Karpas-422 (cell line): ENCODE measurements at regions not wholly inside any gene's neighbourhood (a gene's known extent, or its start where the extent isn't known, plus 50 kb on each side); places are given as distances from the start of the nearest gene placed in this dataset.

Experiments
- DNase-seq: peaks from one replicate; pipeline ENCODE4 v3.0.0-alpha.2; 2015
- H2AFZ ChIP-seq: fragments of 200-600 bp; sonication (generic); 2 replicates; pipeline ENCODE4 v1.6.1; 2014; ENCODE audit warnings: antibody characterized with exemption, low read length, mixed read lengths
- H3K27ac ChIP-seq: fragments of 200-600 bp; sonication (generic); 2 replicates; pipeline ENCODE4 v1.5.1; 2014; ENCODE audit warnings: mild to moderate bottlenecking, low read length, moderate library complexity
- H3K27me3 ChIP-seq: fragments of 200-600 bp; sonication (generic); 2 replicates; pipeline ENCODE4 v1.6.1; 2014; ENCODE audit warnings: low read length, mixed read lengths
- H3K36me3 ChIP-seq: fragments of 200-600 bp; sonication (generic); 2 replicates; pipeline ENCODE4 v1.6.1; 2014; ENCODE audit warnings: low read length, mixed read lengths; ENCODE audit not compliant: insufficient read depth
- H3K4me1 ChIP-seq: fragments of 200-600 bp; sonication (generic); 2 replicates; pipeline ENCODE4 v1.6.1; 2014; ENCODE audit warnings: mild to moderate bottlenecking, low read length, mixed read lengths
- H3K4me2 ChIP-seq: fragments of 200-600 bp; sonication (generic); 2 replicates; pipeline ENCODE4 v1.6.1; 2014; ENCODE audit warnings: low read length, low read depth, mild to moderate bottlenecking; ENCODE audit not compliant: poor library complexity, severe bottlenecking
- H3K4me3 ChIP-seq: fragments of 200-600 bp; sonication (generic); 2 replicates; pipeline ENCODE4 v1.5.1; 2014; ENCODE audit warnings: mild to moderate bottlenecking, antibody characterized with exemption, low read length, mixed read lengths
- H3K79me2 ChIP-seq: fragments of 200-600 bp; sonication (generic); 2 replicates; pipeline ENCODE4 v1.6.1; 2014; ENCODE audit warnings: mild to moderate bottlenecking, low read length, mixed read lengths
- H3K9ac ChIP-seq: fragments of 200-600 bp; sonication (generic); 2 replicates; pipeline ENCODE4 v1.6.0; 2014; ENCODE audit warnings: low read length
- H3K9me2 ChIP-seq: fragments of 200-600 bp; sonication (generic), shearing (Covaris generic); replicated peaks from 2 replicates; pipeline ENCODE4 v1.6.0; 2014; ENCODE audit warnings: mild to moderate bottlenecking, low read length, moderate library complexity; ENCODE audit not compliant: insufficient read depth
- H3K9me3 ChIP-seq: fragments of 300-700, 200-600 bp; sonication (generic); 2 replicates; pipeline ENCODE4 v1.6.1; 2014; ENCODE audit warnings: low read length, mixed read lengths
- H4K20me1 ChIP-seq: fragments of 200-600 bp; sonication (generic); 2 replicates; pipeline ENCODE4 v1.6.1; 2014; ENCODE audit warnings: mild to moderate bottlenecking, antibody characterized with exemption, low read length, low read depth; ENCODE audit not compliant: insufficient read depth

DNA sequence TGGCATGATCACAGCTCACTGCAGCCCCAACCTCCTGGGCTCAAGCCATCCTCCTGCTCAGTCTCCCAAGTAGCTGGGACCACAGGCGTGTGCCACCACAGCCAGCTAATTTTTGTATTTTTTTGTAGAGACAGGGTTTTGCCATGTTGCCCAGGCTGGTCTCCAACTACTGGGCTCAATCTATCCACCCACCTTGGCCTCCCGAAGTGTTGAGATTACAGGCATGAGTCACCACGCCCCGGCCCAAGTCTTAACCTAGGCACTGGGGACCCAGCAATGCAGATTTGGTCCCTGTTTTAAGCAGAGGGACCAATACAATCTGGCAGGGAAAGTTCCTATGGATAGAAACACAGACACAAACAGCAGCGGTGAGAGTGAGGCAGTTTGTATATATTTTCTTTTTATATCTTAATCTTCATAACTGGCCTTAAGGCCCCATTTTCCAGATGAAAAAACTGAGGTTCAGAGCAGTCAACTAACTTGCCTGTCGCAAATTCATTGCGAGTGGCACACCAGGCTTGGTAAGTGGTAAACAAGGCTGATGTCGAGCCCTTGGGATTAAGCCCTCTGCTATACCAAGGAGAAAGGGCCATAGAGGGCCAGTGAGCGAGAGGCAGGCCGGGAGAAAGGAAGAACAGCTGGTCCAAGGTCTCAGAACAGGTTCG, 77.8 kb upstream of the TINAGL1 start:
- Histone ChIP-seq H3K27me3 (no peaks in the 10 kb centered on the region), H3K79me2 (no peaks in the 10 kb centered on the region), H3K4me2 (no peak overlapping the region), H3K9ac (no peak overlapping the region), H3K4me1 (peaks cover 8% of the 10 kb centered on the region), H3K9me2 (no peaks in the 10 kb centered on the region), H4K20me1 (no peaks in the 10 kb centered on the region), H3K27ac (no peak overlapping the region), H3K4me3 (no peak overlapping the region), H2AFZ (no peak overlapping the region), H3K36me3 (no peaks in the 10 kb centered on the region), H3K9me3 (no peaks in the 10 kb centered on the region)
- DNase-seq, result no peak

DNA sequence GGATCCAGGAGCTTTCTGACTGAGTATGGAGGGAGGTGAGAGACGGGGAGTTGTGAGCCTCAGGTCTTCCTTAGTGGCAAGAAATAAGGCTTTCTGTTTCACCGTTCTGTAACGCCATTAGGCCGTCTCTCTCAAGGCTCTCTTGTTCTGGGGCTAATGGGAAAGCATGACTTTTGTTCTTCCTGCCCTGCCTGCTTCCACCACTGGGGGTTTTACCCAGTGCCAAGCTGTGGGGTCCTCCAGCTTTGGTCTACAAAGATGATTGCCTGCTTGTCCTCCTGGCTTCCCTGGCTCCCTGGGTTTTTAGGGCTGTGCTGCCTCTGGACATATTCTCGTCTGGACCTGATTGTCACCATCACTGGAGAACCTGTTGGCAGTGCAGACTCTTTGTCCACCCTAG, 74.8 kb upstream of the TINAGL1 start:
- Histone ChIP-seq H2AFZ (no peak overlapping the region), H3K79me2 (no peaks in the 10 kb centered on the region), H3K27me3 (no peaks in the 10 kb centered on the region), H3K9ac (no peak overlapping the region), H4K20me1 (no peaks in the 10 kb centered on the region), H3K9me2 (no peaks in the 10 kb centered on the region), H3K4me1 (no peaks in the 10 kb centered on the region), H3K4me3 (no peak overlapping the region), H3K4me2 (no peak overlapping the region), H3K9me3 (no peaks in the 10 kb centered on the region), H3K36me3 (no peaks in the 10 kb centered on the region), H3K27ac (no peak overlapping the region)
- no peak for DNase-seq

DNA sequence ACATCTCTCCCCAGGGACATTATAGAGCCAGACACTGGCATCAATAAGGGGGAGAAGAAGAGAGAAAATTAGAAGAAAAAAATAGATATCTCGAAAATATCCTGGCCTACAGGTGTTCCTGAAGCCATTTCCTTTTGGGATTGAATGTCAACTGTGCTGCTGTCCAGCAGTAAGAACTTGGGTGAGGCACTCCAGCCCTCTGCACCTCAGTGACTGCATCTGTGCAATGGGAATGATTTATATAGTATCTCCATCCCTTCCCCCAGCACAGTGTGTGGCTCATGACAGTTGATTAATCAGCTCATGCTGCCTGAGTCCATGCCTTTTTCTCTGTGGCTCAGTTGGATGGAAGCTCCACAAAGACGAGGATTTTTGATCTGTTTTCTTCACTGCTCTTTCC, 74.1 kb upstream of the TINAGL1 start:
- no peaks in the 10 kb centered on the region for H3K79me2 ChIP-seq
- DNase-seq, result no peak
- H3K9me3 ChIP-seq, result no peaks in the 10 kb centered on the region
- H3K27ac ChIP-seq, result no peak overlapping the region
- no peaks in the 10 kb centered on the region for H3K36me3 ChIP-seq
- H2AFZ ChIP-seq, result no peak overlapping the region
- no peaks in the 10 kb centered on the region for H3K27me3 ChIP-seq
- H3K4me2 ChIP-seq, result no peak overlapping the region
- no peaks in the 10 kb centered on the region for H3K9me2 ChIP-seq
- H4K20me1 ChIP-seq, result no peaks in the 10 kb centered on the region
- H3K4me1 ChIP-seq, result no peaks in the 10 kb centered on the region
- no peak overlapping the region for H3K9ac ChIP-seq
- no peak overlapping the region for H3K4me3 ChIP-seq

DNA sequence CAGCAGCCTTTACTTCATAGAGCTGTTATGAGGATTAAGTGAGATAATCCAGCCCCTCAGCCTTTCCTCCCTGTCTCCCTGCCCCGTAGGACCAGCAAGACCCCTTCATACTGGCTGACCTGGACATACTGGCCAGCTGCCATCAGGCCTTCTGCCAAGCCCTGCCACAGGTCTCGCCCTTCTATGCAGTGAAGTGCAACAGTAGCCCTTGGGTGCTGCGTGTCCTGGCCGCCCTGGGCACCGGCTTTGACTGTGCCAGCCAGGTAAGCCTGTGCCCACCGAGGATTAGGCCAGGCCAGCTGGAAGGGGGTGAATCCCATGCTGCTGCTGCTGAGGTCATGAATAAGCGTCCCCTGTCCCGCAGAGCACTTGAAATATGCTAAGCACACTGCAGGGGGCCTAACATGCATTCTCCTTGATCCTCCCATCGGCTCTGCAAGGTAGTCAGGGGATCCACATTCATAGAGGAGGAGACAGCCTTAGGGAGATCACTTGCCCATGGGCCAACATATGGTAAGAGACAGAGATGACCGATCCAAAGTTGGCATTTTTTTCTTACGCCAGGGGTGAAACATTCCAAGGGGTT, 73.3 kb upstream of the TINAGL1 start:
- Histone ChIP-seq H3K27me3 (no peaks in the 10 kb centered on the region), H3K27ac (no peak overlapping the region), H3K9me2 (no peaks in the 10 kb centered on the region), H3K79me2 (no peaks in the 10 kb centered on the region), H3K9me3 (no peaks in the 10 kb centered on the region), H3K4me2 (no peak overlapping the region), H3K36me3 (no peaks in the 10 kb centered on the region), H3K4me1 (no peaks in the 10 kb centered on the region), H2AFZ (no peak overlapping the region), H4K20me1 (no peaks in the 10 kb centered on the region), H3K4me3 (no peak overlapping the region), H3K9ac (no peak overlapping the region)
- no peak for DNase-seq

DNA sequence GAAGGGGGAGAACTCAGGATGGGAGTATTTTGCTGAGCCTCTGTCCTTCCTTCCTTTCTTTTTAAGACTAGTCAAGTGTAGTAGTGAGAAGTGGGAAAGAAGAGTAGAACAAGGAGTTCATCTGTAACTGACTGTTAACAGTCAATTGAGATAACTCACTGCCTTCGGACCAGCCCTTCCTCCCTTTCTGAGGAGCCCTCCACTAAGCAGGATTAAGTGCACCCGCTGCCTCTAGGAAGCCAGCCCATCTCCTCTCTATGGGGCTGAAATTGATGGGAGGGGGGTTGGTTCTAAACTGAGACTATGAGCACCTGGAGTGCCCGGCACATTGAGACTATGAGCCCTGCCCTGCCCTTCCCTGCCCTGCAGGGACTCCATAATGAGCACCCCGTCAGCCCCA, 72.7 kb upstream of the TINAGL1 start:
- Histone ChIP-seq H3K9ac (no peak overlapping the region), H2AFZ (no peak overlapping the region), H3K27me3 (no peaks in the 10 kb centered on the region), H3K27ac (no peak overlapping the region), H4K20me1 (no peaks in the 10 kb centered on the region), H3K4me1 (no peaks in the 10 kb centered on the region), H3K4me3 (no peak overlapping the region), H3K4me2 (no peak overlapping the region), H3K9me2 (no peaks in the 10 kb centered on the region), H3K36me3 (no peaks in the 10 kb centered on the region), H3K9me3 (no peaks in the 10 kb centered on the region), H3K79me2 (no peaks in the 10 kb centered on the region)
- DNase-seq, result no peak

DNA sequence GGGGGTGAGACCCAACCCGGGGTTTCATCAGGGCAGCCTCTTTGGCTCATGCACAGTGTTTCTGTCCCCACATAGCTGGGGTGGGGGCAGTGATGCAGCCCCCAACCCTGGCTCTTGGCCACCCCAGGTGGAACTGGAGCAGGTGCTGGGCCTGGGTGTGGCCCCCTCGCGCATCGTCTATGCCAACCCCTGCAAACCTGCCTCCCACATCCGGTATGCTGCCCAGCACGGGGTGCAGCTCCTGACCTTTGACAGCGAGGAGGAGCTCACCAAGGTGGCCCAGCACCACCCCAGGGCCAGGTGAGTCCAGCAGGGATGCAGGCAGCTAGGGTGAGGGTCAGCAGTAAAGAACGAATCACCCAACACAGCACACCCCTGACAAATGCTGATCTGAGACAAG, 72.3 kb upstream of the TINAGL1 start:
- Histone ChIP-seq H3K4me1 (no peaks in the 10 kb centered on the region), H3K27me3 (no peaks in the 10 kb centered on the region), H2AFZ (no peak overlapping the region), H3K4me2 (no peak overlapping the region), H3K36me3 (no peaks in the 10 kb centered on the region), H3K9me2 (no peaks in the 10 kb centered on the region), H3K9me3 (no peaks in the 10 kb centered on the region), H4K20me1 (no peaks in the 10 kb centered on the region), H3K27ac (no peak overlapping the region), H3K4me3 (no peak overlapping the region), H3K9ac (no peak overlapping the region), H3K79me2 (no peaks in the 10 kb centered on the region)
- DNase-seq, result no peak

DNA sequence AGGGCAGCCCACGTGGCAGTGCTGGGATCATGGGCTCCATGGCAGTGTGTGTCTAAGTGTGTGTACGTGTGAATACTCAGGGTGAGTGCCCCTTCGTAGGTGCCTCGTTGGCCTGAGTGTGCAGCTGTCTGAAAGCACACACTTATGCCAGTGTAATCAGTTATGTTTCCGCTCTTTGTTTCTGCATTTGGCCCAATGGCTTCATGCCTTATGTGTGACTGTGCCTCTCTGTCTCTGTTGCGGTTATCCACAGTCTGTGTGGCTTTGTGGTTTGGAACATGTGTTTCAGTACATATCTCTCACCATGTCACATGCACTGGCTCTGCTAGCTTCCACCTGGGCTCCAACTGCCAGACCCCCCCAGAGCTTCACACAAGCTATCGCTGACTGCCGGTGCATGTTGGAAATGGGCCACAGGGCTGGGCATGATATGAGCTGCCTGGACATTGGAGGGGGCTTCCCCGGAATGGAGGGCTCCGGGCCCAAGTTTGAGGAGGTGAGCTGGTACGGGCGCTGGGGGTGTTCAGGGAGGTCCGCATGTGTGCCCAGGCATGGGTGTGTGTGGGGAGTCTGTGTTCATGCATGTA, 70.3 kb upstream of the TINAGL1 start:
- Histone ChIP-seq H3K79me2 (no peaks in the 10 kb centered on the region), H3K4me1 (no peaks in the 10 kb centered on the region), H3K27me3 (no peaks in the 10 kb centered on the region), H3K9me3 (no peaks in the 10 kb centered on the region), H3K9me2 (no peaks in the 10 kb centered on the region), H3K4me2 (no peak overlapping the region), H2AFZ (no peak overlapping the region), H3K9ac (no peak overlapping the region), H3K36me3 (no peaks in the 10 kb centered on the region), H4K20me1 (no peaks in the 10 kb centered on the region), H3K27ac (no peak overlapping the region), H3K4me3 (no peak overlapping the region)
- no peak for DNase-seq

DNA sequence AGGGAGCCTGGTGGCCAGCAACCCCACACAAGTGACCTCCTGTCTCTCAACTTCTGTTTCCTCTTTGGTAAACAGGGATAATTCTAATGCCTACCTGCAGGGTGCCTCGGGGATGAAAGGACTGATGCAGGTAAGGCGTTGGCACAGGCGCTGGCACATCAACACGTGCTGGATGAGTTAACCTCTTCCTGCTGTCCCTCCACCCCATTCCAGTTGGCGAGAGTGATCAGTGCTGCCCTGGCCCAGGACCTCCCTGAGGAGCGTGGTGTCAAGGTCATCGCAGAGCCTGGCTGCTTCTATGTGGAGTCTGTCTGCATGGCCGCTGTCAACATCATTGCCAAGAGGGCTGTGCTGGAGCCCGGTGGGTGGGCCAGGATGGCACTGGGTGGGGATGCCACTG, 69.1 kb upstream of the TINAGL1 start:
- Histone ChIP-seq H3K9me2 (no peaks in the 10 kb centered on the region), H3K4me3 (no peak overlapping the region), H4K20me1 (no peaks in the 10 kb centered on the region), H3K27ac (no peak overlapping the region), H3K36me3 (no peaks in the 10 kb centered on the region), H3K27me3 (no peaks in the 10 kb centered on the region), H3K9ac (no peak overlapping the region), H3K4me2 (no peak overlapping the region), H3K4me1 (no peaks in the 10 kb centered on the region), H3K9me3 (no peaks in the 10 kb centered on the region), H3K79me2 (no peaks in the 10 kb centered on the region), H2AFZ (no peak overlapping the region)
- no peak for DNase-seq
